ENCODE measurements at regions not wholly inside any gene's neighbourhood (a gene's known extent, or its start where the extent isn't known, plus 50 kb on each side); places are given as distances from the start of the nearest gene placed in this dataset.
"Not testable (repeated sequence)": the region's sequence is repeated elsewhere in the genome, so short reads cannot be mapped to it uniquely, and the experiment has no call there.

- peak; percentile 38 to 53 for DNase-seq (ENCODE audit: low read depth in 2 of 2)
Observed at GRCh38 chr2:145010635-145011034, 490.7 kb upstream of the ZEB2 start.

DNA sequence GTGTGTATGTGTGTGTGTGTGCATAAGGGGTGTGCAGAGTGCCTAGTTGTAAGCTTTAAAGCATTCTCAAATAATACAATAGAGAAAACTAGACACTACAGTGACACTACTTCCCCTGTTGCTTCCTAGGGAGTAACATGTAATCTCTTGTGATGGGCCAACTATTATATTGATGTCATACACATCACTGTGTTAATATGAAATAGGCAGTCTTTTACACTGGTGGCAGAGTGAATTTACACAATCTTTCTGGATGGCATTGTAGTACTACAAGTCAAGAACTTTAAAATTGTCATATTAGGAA is 488.0 kb upstream of the ZEB2 start:
- peak in 1 of 2 donors; percentile 37 for DNase-seq (ENCODE audit: low read depth in 2 of 2)

GRCh38 chr2:145007093-145007959 is 487.4 kb upstream of the ZEB2 start:
- DNase-seq (ENCODE audit: low read depth in 2 of 2): peak; percentile 91 to 95

DNA sequence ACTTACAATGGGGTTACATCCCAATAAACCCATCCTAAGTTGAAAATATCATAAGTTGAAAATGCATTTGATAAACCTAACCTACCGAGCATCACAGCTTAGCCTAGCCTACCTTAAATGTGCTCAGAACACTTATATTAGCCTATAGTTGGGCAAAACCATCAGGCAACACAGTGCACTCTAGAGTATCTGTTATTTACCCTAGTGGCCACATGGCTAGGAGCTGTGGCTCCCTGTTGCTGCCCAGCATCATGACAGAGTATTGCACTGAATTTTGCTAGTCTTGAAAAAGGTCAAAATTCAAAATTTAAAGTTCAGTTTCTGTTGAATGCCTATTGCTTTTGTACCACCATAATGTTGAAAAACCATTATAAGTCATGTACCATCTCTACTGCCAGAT is 482.7 kb upstream of the ZEB2 start:
- no peak for DNase-seq (ENCODE audit: low read depth in 2 of 2)

GRCh38 chr2:145000376-145000775 is 480.5 kb upstream of the ZEB2 start:
- DNase-seq (ENCODE audit: low read depth in 2 of 2): no peak

DNA sequence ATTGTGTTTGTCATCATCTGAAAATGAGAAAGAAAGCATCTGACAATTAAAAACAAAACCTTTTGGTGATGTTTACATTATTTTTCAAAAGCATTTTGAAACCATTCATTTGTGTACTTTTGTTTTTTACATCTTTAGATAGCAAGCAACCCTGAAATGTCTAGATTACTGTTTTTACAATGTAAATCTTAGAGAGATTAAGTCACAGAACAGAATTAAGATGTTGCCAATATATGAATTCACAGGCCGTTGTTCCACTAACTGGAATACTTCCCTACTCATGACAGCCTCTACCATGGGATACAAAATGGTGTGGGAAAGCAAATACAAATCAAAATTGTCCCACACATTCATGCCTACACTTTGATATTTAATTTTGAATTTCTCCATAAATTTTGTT is 480.0 kb upstream of the ZEB2 start:
- no peak for DNase-seq (ENCODE audit: low read depth in 2 of 2)

GRCh38 chr2:144999071-144999875 is 479.4 kb upstream of the ZEB2 start:
- no peak for DNase-seq (ENCODE audit: low read depth in 2 of 2)

DNA sequence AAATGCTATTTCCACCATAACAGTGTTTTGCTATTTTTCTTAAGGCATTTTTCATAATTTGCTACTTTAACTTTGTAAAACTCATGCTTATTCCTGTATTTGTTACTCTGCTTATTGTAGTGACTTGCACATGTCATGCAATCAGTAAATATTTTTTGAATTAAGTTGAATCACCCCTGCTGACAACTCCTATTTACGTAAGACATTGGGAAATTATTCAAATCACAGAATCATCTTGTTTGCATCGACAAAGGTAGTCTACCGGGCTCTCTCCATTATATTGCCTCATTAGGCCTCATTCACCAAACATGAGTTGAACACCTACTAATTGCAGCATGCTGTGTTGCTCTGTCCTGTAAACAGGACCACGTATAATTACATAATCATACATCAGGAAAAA is 478.5 kb upstream of the ZEB2 start:
- DNase-seq (ENCODE audit: low read depth in 2 of 2): no peak

DNA sequence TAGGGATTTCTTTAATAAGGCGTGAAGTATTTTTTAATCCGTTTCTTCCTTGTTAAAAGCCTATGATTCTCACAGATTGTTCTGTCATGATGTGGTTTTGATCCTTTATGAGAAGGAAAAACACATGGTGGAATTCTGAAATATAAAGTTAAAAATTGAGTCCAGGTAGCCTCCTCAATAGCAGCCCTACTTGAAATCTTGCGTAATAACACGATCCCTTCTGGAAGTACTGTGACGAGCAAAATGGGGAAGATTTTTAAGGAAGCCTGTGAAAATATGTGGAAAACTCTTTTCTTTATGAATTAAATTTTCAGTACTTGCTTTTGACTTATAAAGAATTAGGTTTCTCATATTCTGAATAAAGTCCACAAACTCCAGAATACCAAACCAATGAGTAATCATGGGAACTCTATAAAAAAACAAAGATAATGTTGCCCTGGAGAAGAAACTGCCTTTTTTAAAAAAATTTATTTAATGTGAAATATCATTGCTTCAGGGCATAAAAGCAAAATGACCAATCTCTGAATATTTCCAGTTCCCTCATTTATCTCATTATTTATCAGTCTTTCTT is 476.4 kb upstream of the ZEB2 start:
- DNase-seq (ENCODE audit: low read depth in 2 of 2): peak in 1 of 2 donors; percentile 26

DNA sequence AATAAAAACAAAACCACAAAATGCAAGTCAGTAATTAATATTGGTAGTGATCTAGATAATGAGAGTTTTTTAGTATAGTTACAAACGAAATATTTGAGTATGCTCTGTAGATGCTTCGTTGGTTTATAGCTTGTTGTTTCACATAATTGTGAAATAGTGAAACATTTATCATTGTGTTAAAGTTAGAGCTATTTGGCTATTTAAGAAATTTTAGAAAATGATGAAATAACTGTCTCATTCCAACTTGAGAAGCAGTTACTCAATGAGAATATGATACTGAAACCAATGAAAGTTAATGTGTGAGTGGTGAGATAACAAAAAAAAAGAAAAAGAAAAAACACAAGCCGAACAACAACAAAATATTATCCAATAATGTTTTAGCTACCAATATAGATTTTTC is 475.6 kb upstream of the ZEB2 start:
- DNase-seq (ENCODE audit: low read depth in 2 of 2): no peak

GRCh38 chr2:144990661-144991060 is 470.7 kb upstream of the ZEB2 start:
- no peak for DNase-seq (ENCODE audit: low read depth in 2 of 2)

- DNase-seq (ENCODE audit: low read depth in 2 of 2): no peak
Observed at GRCh38 chr2:144989579-144990270, 469.8 kb upstream of the ZEB2 start.

DNA sequence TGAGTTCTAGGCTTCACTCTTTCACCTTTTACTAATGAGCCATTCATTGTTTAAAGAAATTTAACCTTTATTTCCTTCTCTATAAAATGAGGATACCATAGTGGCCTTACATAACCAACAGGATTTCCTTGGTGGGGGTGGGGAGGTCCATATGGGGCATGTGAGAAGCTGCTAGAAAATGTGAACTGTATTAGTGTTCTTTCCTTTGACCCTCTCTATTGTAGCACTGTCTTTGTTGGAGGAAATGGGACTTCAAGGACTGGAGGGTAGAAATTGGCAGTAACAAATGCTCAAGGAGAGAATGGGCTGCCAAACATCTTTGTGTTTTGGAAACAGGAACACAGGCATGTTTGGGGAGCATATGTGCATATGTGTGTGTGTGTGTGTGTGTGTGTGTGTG is 468.7 kb upstream of the ZEB2 start:
- DNase-seq (ENCODE audit: low read depth in 2 of 2): peak in 1 of 2 donors; percentile 8

GRCh38 chr2:144986691-144987090 is 466.8 kb upstream of the ZEB2 start:
- DNase-seq (ENCODE audit: low read depth in 2 of 2): no peak

DNA sequence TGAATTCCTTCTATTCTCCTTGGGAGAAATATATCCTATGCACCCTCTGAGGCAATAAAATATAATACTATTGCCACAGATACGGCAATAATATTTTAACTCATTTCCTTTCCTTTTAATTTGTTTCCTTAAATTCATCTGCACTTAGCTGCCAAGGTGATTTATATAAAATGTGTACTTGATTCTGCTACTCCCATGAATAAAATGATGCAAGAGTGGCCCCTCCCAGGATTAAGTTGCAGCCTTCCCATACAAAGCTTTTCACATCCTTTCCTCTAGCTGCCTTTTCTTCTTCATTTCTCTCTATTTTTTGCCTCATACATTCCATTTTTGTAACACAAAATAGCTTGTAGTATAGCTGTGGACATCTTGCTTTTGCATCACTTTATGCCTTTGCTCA is 464.1 kb upstream of the ZEB2 start:
- DNase-seq (ENCODE audit: low read depth in 2 of 2): no peak

- no peak for DNase-seq (ENCODE audit: low read depth in 2 of 2)
Observed at GRCh38 chr2:144983107-144983506, 463.2 kb upstream of the ZEB2 start.

- DNase-seq (ENCODE audit: low read depth in 2 of 2): no peak
Observed at GRCh38 chr2:144982481-144982880, 462.6 kb upstream of the ZEB2 start.

DNA sequence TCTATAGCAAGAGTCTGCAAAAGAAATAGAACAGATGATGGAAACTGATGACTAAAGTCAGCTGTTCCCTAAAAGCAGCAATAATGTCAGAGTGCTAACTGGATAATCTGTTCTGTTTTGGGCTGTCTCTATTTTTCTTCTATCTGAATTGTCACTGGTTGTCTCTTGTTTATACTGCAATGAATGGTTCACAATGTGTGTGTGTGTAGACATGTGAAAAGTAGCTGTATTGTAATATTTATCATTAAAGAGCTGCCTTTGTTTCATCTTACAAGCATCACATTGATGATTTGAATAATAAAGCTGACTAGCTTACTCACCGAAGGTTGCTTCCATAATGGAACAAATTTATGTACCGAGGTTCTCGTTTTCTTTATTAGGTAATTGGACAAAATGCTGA is 456.0 kb upstream of the ZEB2 start:
- no peak for DNase-seq (ENCODE audit: low read depth in 2 of 2)

DNA sequence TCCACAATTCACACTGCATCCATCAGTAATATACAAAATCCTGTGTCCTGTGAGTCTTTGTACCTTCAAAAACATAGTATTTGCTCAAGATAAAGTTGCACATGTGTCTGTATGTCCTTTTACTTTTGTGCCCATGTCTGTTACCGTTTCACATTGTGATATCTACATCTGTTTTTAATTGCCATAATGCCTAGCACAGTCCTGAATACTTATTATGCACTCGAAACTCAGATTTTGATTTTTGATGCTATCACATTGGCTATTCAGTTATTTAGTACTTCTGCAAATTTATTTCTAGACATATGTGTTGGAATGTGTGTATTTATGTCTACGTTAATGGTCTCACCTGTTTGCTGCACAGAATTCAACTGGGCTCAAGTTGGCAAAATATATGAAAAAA is 452.8 kb upstream of the ZEB2 start:
- no peak for DNase-seq (ENCODE audit: low read depth in 2 of 2)

DNA sequence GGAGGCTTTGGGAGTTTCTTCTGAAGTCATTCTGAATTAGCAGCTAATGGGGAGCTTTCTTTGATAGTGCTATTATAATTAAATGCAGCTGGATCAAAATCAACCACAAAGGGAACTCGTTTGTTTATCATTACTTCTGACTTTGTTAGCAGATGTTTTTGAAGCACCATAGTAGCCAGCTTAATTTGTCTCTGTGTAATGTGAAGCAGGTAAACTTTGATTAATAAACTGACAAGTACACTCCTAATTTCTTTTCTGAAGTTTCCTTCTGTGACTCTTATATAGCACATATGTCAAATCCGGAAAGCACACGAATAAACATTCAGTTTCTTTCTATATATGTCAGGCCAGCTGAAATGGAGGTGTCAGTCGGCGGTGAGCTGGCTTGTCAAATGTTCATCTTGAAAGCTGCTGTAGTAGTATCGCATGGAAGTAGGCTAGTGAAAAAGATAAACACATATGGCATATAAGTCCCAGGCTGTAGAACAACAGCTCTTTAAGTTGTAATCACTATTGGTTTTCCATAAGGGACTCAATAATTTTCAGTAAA is 451.9 kb upstream of the ZEB2 start:
- no peak for DNase-seq (ENCODE audit: low read depth in 2 of 2)

DNA sequence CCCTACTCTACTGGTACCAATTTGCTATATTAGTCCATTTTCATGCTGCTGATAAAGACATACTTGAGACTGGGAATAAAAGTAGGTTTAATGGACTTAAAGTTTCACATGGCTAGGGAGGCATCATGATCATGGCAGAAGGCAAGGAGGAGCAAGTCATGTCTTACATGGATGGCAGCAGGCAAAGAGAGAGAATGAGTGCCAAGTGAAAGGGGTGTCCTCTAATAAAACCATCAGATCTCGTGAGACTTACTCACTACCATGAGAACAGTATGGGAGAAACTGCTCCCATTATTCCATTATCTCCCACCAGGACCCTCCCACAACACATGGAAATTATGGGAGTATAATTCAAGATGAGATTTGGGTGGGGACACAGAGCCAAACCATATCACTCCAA is 450.5 kb upstream of the ZEB2 start:
- not testable (repeated sequence) for DNase-seq (ENCODE audit: low read depth in 2 of 2)

- not testable (repeated sequence) for DNase-seq (ENCODE audit: low read depth in 2 of 2)
Observed at GRCh38 chr2:144969564-144969963, 449.6 kb upstream of the ZEB2 start.

Data from dermis microvascular lymphatic vessel endothelial cell (primary cell).